SK-N-SH (cell line): ENCODE measurements at regions not wholly inside any gene's neighbourhood (a gene's known extent, or its start where the extent isn't known, plus 50 kb on each side); places are given as distances from the start of the nearest gene placed in this dataset.

Experiments
- CHD2 ChIP-seq: fragments of 150-350 bp; IDR thresholded peaks from 2 replicates; pipeline ENCODE4 v1.6.1; 2018; ENCODE audit warnings: low read length; ENCODE audit not compliant: partially characterized antibody
- CTCF ChIP-seq: fragments of 200-600 bp; sonication (generic); IDR thresholded peaks from 2 replicates; pipeline ENCODE4 v1.6.1; 2017; ENCODE audit warnings: antibody characterized with exemption, mild to moderate bottlenecking, moderate library complexity
- FOXJ3 ChIP-seq: sonication (generic); formaldehyde crosslinking; IDR thresholded peaks from 2 replicates; pipeline ENCODE4 v1.5.1; 2020; ENCODE audit warnings: mild to moderate bottlenecking, missing genetic modification reagents
- FOXM1 ChIP-seq: IDR thresholded peaks from 2 replicates; pipeline ENCODE4 v1.4.0; 2012; ENCODE audit warnings: low read depth, mild to moderate bottlenecking
- GABPA ChIP-seq: IDR thresholded peaks from 2 replicates; pipeline ENCODE4 v1.4.0; 2012; ENCODE audit warnings: low read depth, mild to moderate bottlenecking
- GATA2 ChIP-seq: sonication (generic); formaldehyde crosslinking; IDR thresholded peaks from 2 replicates; pipeline ENCODE4 v1.5.0; 2020; ENCODE audit warnings: mild to moderate bottlenecking, missing genetic modification reagents
- JUND ChIP-seq: IDR thresholded peaks from 2 replicates; pipeline ENCODE4 v1.4.0; 2012
- MEF2A ChIP-seq: IDR thresholded peaks from 2 replicates; pipeline ENCODE4 v1.4.0; 2012; ENCODE audit warnings: low read depth, borderline replicate concordance
- NFIC ChIP-seq: IDR thresholded peaks from 2 replicates; pipeline ENCODE4 v1.4.0; 2012; ENCODE audit warnings: borderline replicate concordance
- NRF1 ChIP-seq: IDR thresholded peaks from 2 replicates; pipeline ENCODE4 v1.6.1; 2012; ENCODE audit warnings: low read depth, mild to moderate bottlenecking, low read length
- PBX3 ChIP-seq: IDR thresholded peaks from 2 replicates; pipeline ENCODE4; 2012
- POLR2AphosphoS5 ChIP-seq: IDR thresholded peaks from 2 replicates; pipeline ENCODE4 v1.6.1; 2012; ENCODE audit warnings: low read depth, low read length
- RAD21 ChIP-seq: IDR thresholded peaks from 2 replicates; pipeline ENCODE4 v1.6.1; 2012; ENCODE audit warnings: mild to moderate bottlenecking, low read length
- RCOR1 ChIP-seq: fragments of 150-350 bp; IDR thresholded peaks from 2 replicates; pipeline ENCODE4 v1.6.1; 2017; ENCODE audit warnings: antibody characterized with exemption, low read length
- REST ChIP-seq: IDR thresholded peaks from 2 replicates; pipeline ENCODE4 v1.6.1; 2012; ENCODE audit warnings: mild to moderate bottlenecking, low read depth, low read length, moderate library complexity
- RXRA ChIP-seq: IDR thresholded peaks from 2 replicates; pipeline ENCODE4 v1.4.0; 2012; ENCODE audit warnings: low read depth, mild to moderate bottlenecking, borderline replicate concordance
- SIN3A ChIP-seq: IDR thresholded peaks from 2 replicates; pipeline ENCODE4 v1.6.1; 2012; ENCODE audit warnings: low read depth, mild to moderate bottlenecking, low read length, moderate library complexity, borderline replicate concordance
- SMC3 ChIP-seq: IDR thresholded peaks from 2 replicates; pipeline ENCODE4 v1.6.1; 2012; ENCODE audit warnings: low read depth, low read length, improper control_type of control experiment
- TCF12 ChIP-seq: IDR thresholded peaks from 2 replicates; pipeline ENCODE4 v1.4.0; 2012
- YY1 ChIP-seq: IDR thresholded peaks from 2 replicates; pipeline ENCODE4 v1.4.0; 2012; ENCODE audit warnings: low read depth, mild to moderate bottlenecking
- ZBTB33 ChIP-seq: IDR thresholded peaks from 2 replicates; pipeline ENCODE4 v1.4.0; 2012; ENCODE audit warnings: low read depth, borderline replicate concordance

GRCh38 chr12:84046859-84047258 lies 865.7 kb downstream of the SLC6A15 start (continued):
- TF ChIP-seq FOXJ3 (CRISPR knock-in tag) (no peak), JUND (peak; percentile 71), SMC3 (no peak), GABPA (no peak), NRF1 (no peak), GATA2 (CRISPR knock-in tag) (no peak), ZBTB33 (no peak; the same call in 1 of the 2 replicates), RCOR1 (no peak), CHD2 (no peak), RAD21 (no peak), CTCF (no peak), REST (no peak), PBX3 (peak; percentile 82), POLR2AphosphoS5 (no peak), SIN3A (no peak), TCF12 (peak; percentile 87), NFIC (peak; percentile 29; the same call in 1 of the 2 replicates), MEF2A (no peak), FOXM1 (peak; percentile 56; the same call in 1 of the 2 replicates), RXRA (no peak), YY1 (no peak)
